ENCODE measurements at regions not wholly inside any gene's neighbourhood (a gene's known extent, or its start where the extent isn't known, plus 50 kb on each side); places are given as distances from the start of the nearest gene placed in this dataset.

DNA sequence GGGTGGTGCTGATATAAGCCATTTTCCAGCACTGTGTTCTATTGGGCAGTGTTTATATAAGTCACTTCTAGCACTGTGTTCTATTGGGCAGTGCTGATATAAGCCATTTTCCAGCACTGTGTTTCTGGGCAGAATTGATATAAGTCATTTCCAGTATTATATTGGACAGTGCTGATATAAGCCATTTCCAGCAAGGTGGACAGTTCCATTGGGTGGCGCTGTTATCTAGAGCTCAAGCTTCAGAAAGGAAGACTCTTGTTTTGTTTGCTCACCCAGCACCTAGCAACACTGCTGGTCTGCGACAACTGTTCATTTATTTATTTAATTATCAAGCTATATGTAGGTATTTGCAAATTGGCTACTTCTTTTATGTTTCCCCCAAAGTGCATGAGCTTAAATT is 690.3 kb downstream of the AACS start:
- TF ChIP-seq CREM (CRISPR knock-in tag; IDR thresholded peaks at IDR 0.05) (no peak), ZNF232 (CRISPR knock-in tag; IDR thresholded peaks at IDR 0.05) (no peak), KAT7 (CRISPR knock-in tag; IDR thresholded peaks at IDR 0.05; ENCODE audit: borderline replicate concordance) (no peak), ZNF416 (CRISPR knock-in tag; IDR thresholded peaks at IDR 0.05) (no peak), ZNF121 (CRISPR knock-in tag; IDR thresholded peaks at IDR 0.05) (no peak), JUN (CRISPR knock-in tag; IDR thresholded peaks at IDR 0.05) (no peak), MAX (CRISPR knock-in tag; IDR thresholded peaks at IDR 0.05) (no peak), FOXJ3 (CRISPR knock-in tag; IDR thresholded peaks at IDR 0.05; ENCODE audit: borderline replicate concordance) (no peak), TCF7 (CRISPR knock-in tag; IDR thresholded peaks at IDR 0.05; ENCODE audit: low read depth) (no peak), ZNF263 (CRISPR knock-in tag; IDR thresholded peaks at IDR 0.05; ENCODE audit: low read depth) (no peak), ATF2 (CRISPR knock-in tag; IDR thresholded peaks at IDR 0.05; ENCODE audit: borderline replicate concordance, low read depth) (no peak)
- TF ChIP-seq, protein P1, sequence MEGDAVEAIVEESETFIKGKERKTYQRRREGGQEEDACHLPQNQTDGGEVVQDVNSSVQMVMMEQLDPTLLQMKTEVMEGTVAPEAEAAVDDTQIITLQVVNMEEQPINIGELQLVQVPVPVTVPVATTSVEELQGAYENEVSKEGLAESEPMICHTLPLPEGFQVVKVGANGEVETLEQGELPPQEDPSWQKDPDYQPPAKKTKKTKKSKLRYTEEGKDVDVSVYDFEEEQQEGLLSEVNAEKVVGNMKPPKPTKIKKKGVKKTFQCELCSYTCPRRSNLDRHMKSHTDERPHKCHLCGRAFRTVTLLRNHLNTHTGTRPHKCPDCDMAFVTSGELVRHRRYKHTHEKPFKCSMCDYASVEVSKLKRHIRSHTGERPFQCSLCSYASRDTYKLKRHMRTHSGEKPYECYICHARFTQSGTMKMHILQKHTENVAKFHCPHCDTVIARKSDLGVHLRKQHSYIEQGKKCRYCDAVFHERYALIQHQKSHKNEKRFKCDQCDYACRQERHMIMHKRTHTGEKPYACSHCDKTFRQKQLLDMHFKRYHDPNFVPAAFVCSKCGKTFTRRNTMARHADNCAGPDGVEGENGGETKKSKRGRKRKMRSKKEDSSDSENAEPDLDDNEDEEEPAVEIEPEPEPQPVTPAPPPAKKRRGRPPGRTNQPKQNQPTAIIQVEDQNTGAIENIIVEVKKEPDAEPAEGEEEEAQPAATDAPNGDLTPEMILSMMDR (IDR thresholded peaks at IDR 0.05), result no peak
- TF ChIP-seq, protein P2, sequence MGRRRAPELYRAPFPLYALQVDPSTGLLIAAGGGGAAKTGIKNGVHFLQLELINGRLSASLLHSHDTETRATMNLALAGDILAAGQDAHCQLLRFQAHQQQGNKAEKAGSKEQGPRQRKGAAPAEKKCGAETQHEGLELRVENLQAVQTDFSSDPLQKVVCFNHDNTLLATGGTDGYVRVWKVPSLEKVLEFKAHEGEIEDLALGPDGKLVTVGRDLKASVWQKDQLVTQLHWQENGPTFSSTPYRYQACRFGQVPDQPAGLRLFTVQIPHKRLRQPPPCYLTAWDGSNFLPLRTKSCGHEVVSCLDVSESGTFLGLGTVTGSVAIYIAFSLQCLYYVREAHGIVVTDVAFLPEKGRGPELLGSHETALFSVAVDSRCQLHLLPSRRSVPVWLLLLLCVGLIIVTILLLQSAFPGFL (CRISPR knock-in tag; IDR thresholded peaks at IDR 0.05; ENCODE audit: borderline replicate concordance), result no peak
- TF ChIP-seq, protein P3, sequence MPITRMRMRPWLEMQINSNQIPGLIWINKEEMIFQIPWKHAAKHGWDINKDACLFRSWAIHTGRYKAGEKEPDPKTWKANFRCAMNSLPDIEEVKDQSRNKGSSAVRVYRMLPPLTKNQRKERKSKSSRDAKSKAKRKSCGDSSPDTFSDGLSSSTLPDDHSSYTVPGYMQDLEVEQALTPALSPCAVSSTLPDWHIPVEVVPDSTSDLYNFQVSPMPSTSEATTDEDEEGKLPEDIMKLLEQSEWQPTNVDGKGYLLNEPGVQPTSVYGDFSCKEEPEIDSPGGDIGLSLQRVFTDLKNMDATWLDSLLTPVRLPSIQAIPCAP (CRISPR knock-in tag; IDR thresholded peaks at IDR 0.05), result no peak
